ENCODE measurements at regions not wholly inside any gene's neighbourhood (a gene's known extent, or its start where the extent isn't known, plus 50 kb on each side); places are given as distances from the start of the nearest gene placed in this dataset.
"Not testable (repeated sequence)": the region's sequence is repeated elsewhere in the genome, so short reads cannot be mapped to it uniquely, and the experiment has no call there.

GRCh38 chrX:76987381-76987780, 459.8 kb upstream of the FGF16 start:
- no peak overlapping the region for H3K27ac ChIP-seq (ENCODE audit: low read length)
- H3K4me3 ChIP-seq (ENCODE audit: low read length) = no peak overlapping the region
- H3K36me3 ChIP-seq (ENCODE audit: control insufficient read depth, insufficient read depth, low read length) = no peaks in the 10 kb centered on the region
- H3K9me3 ChIP-seq (ENCODE audit: control insufficient read depth, low read depth, low read length) = no peaks in the 10 kb centered on the region
- no peaks in the 10 kb centered on the region for H3K27me3 ChIP-seq (ENCODE audit: control insufficient read depth, insufficient read depth, low read length)
- no CpG with 5 or more reads among the region's 4 CpGs for WGBS (ENCODE audit: insufficient coverage, low lambda C conversion rate)
- no peak for DNase-seq
- no peaks in the 10 kb centered on the region for H3K4me1 ChIP-seq (ENCODE audit: control insufficient read depth, insufficient read depth, low read length)

GRCh38 chrX:76996641-76997040, 450.5 kb upstream of the FGF16 start:
- H3K36me3 ChIP-seq (ENCODE audit: control insufficient read depth, insufficient read depth, low read length) = no peaks in the 10 kb centered on the region
- no peak overlapping the region for H3K4me3 ChIP-seq (ENCODE audit: low read length)
- H3K27ac ChIP-seq (ENCODE audit: low read length) = no peak overlapping the region
- no CpG with 5 or more reads among the region's 9 CpGs for WGBS (ENCODE audit: insufficient coverage, low lambda C conversion rate)
- H3K4me1 ChIP-seq (ENCODE audit: control insufficient read depth, insufficient read depth, low read length) = no peaks in the 10 kb centered on the region
- H3K9me3 ChIP-seq (ENCODE audit: control insufficient read depth, low read depth, low read length) = no peaks in the 10 kb centered on the region
- no peak for DNase-seq
- no peaks in the 10 kb centered on the region for H3K27me3 ChIP-seq (ENCODE audit: control insufficient read depth, insufficient read depth, low read length)

GRCh38 chrX:77003530-77003929, 443.7 kb upstream of the FGF16 start:
- Histone ChIP-seq H3K4me3 (ENCODE audit: low read length) (no peak overlapping the region), H3K9me3 (ENCODE audit: control insufficient read depth, low read depth, low read length) (no peaks in the 10 kb centered on the region), H3K4me1 (ENCODE audit: control insufficient read depth, insufficient read depth, low read length) (no peaks in the 10 kb centered on the region), H3K36me3 (ENCODE audit: control insufficient read depth, insufficient read depth, low read length) (no peaks in the 10 kb centered on the region), H3K27me3 (ENCODE audit: control insufficient read depth, insufficient read depth, low read length) (no peaks in the 10 kb centered on the region), H3K27ac (ENCODE audit: low read length) (no peak overlapping the region)
- DNase-seq = no peak
- WGBS (ENCODE audit: insufficient coverage, low lambda C conversion rate) = no CpG with 5 or more reads among the region's 1 CpG

GRCh38 chrX:77003956-77004355, 443.2 kb upstream of the FGF16 start:
- Histone ChIP-seq H3K27me3 (ENCODE audit: control insufficient read depth, insufficient read depth, low read length) (no peaks in the 10 kb centered on the region), H3K9me3 (ENCODE audit: control insufficient read depth, low read depth, low read length) (no peaks in the 10 kb centered on the region), H3K4me1 (ENCODE audit: control insufficient read depth, insufficient read depth, low read length) (no peaks in the 10 kb centered on the region), H3K4me3 (ENCODE audit: low read length) (no peak overlapping the region), H3K27ac (ENCODE audit: low read length) (no peak overlapping the region), H3K36me3 (ENCODE audit: control insufficient read depth, insufficient read depth, low read length) (no peaks in the 10 kb centered on the region)
- WGBS (ENCODE audit: insufficient coverage, low lambda C conversion rate) = 80% methylated on average over 1 of the region's 3 CpGs
- DNase-seq = no peak

GRCh38 chrX:77009691-77010090, 437.5 kb upstream of the FGF16 start:
- H3K9me3 ChIP-seq (ENCODE audit: control insufficient read depth, low read depth, low read length) = no peaks in the 10 kb centered on the region
- DNase-seq = no peak
- no CpG with 5 or more reads among the region's 2 CpGs for WGBS (ENCODE audit: insufficient coverage, low lambda C conversion rate)

GRCh38 chrX:77014377-77015372, 432.5 kb upstream of the FGF16 start:
- no peaks in the 10 kb centered on the region for H3K27me3 ChIP-seq (ENCODE audit: control insufficient read depth, insufficient read depth, low read length)
- H3K4me1 ChIP-seq (ENCODE audit: control insufficient read depth, insufficient read depth, low read length) = no peaks in the 10 kb centered on the region
- no peak overlapping the region for H3K27ac ChIP-seq (ENCODE audit: low read length)
- H3K4me3 ChIP-seq (ENCODE audit: low read length) = no peak overlapping the region
- DNase-seq = peak; percentile 7 to 43
- H3K36me3 ChIP-seq (ENCODE audit: control insufficient read depth, insufficient read depth, low read length) = no peaks in the 10 kb centered on the region
- no peaks in the 10 kb centered on the region for H3K9me3 ChIP-seq (ENCODE audit: control insufficient read depth, low read depth, low read length)
- no CpG with 5 or more reads among the region's 9 CpGs for WGBS (ENCODE audit: insufficient coverage, low lambda C conversion rate)

More at GRCh38 chrX:77009691-77010090, 437.5 kb upstream of the FGF16 start:
- Histone ChIP-seq H3K27me3 (ENCODE audit: control insufficient read depth, insufficient read depth, low read length) (no peaks in the 10 kb centered on the region), H3K4me3 (ENCODE audit: low read length) (no peak overlapping the region), H3K36me3 (ENCODE audit: control insufficient read depth, insufficient read depth, low read length) (no peaks in the 10 kb centered on the region), H3K4me1 (ENCODE audit: control insufficient read depth, insufficient read depth, low read length) (no peaks in the 10 kb centered on the region), H3K27ac (ENCODE audit: low read length) (no peak overlapping the region)

- no peaks in the 10 kb centered on the region for H3K36me3 ChIP-seq (ENCODE audit: control insufficient read depth, insufficient read depth, low read length)
- no peaks in the 10 kb centered on the region for H3K4me1 ChIP-seq (ENCODE audit: control insufficient read depth, insufficient read depth, low read length)
- no peak overlapping the region for H3K4me3 ChIP-seq (ENCODE audit: low read length)
- H3K27me3 ChIP-seq (ENCODE audit: control insufficient read depth, insufficient read depth, low read length) = no peaks in the 10 kb centered on the region
- H3K27ac ChIP-seq (ENCODE audit: low read length) = no peak overlapping the region
- no CpG with 5 or more reads among the region's 3 CpGs for WGBS (ENCODE audit: insufficient coverage, low lambda C conversion rate)
- H3K9me3 ChIP-seq (ENCODE audit: control insufficient read depth, low read depth, low read length) = no peaks in the 10 kb centered on the region
- DNase-seq = no peak
These were observed 430.1 kb upstream of the FGF16 start for GRCh38 chrX:77017093-77017492.

- H3K4me3 ChIP-seq (ENCODE audit: low read length) = peak overlapping the region; percentile 16
- H3K36me3 ChIP-seq (ENCODE audit: control insufficient read depth, insufficient read depth, low read length); H3K4me1 ChIP-seq (ENCODE audit: control insufficient read depth, insufficient read depth, low read length); H3K27me3 ChIP-seq (ENCODE audit: control insufficient read depth, insufficient read depth, low read length); H3K27ac ChIP-seq (ENCODE audit: low read length); H3K9me3 ChIP-seq (ENCODE audit: control insufficient read depth, low read depth, low read length): not testable (repeated sequence)
- peak; percentile 5 to 42 for DNase-seq
- no CpG with 5 or more reads among the region's 29 CpGs for WGBS (ENCODE audit: insufficient coverage, low lambda C conversion rate)
These were observed 400.9 kb upstream of the FGF16 start for GRCh38 chrX:77046180-77046810.

- H3K27ac ChIP-seq (ENCODE audit: low read length) = no peak overlapping the region
- no peaks in the 10 kb centered on the region for H3K27me3 ChIP-seq (ENCODE audit: control insufficient read depth, insufficient read depth, low read length)
- no peaks in the 10 kb centered on the region for H3K4me1 ChIP-seq (ENCODE audit: control insufficient read depth, insufficient read depth, low read length)
- DNase-seq = no peak
- H3K9me3 ChIP-seq (ENCODE audit: control insufficient read depth, low read depth, low read length) = no peaks in the 10 kb centered on the region
- no peaks in the 10 kb centered on the region for H3K36me3 ChIP-seq (ENCODE audit: control insufficient read depth, insufficient read depth, low read length)
- no peak overlapping the region for H3K4me3 ChIP-seq (ENCODE audit: low read length)
- no CpG with 5 or more reads among the region's 2 CpGs for WGBS (ENCODE audit: insufficient coverage, low lambda C conversion rate)
These were observed 386.6 kb upstream of the FGF16 start for GRCh38 chrX:77060572-77060971.

GRCh38 chrX:77061022-77061421, 386.2 kb upstream of the FGF16 start:
- H3K4me1 ChIP-seq (ENCODE audit: control insufficient read depth, insufficient read depth, low read length) = no peaks in the 10 kb centered on the region

More at GRCh38 chrX:77061022-77061421, 386.2 kb upstream of the FGF16 start:
- Histone ChIP-seq H3K9me3 (ENCODE audit: control insufficient read depth, low read depth, low read length) (no peaks in the 10 kb centered on the region), H3K27me3 (ENCODE audit: control insufficient read depth, insufficient read depth, low read length) (no peaks in the 10 kb centered on the region), H3K36me3 (ENCODE audit: control insufficient read depth, insufficient read depth, low read length) (no peaks in the 10 kb centered on the region), H3K4me3 (ENCODE audit: low read length) (no peak overlapping the region), H3K27ac (ENCODE audit: low read length) (no peak overlapping the region)
- no peak for DNase-seq
